Ishikawa (cell line): ENCODE measurements at regions not wholly inside any gene's neighbourhood (a gene's known extent, or its start where the extent isn't known, plus 50 kb on each side); places are given as distances from the start of the nearest gene placed in this dataset.

ENCODE experiments used
- CEBPB ChIP-seq: IDR thresholded peaks from 2 replicates; pipeline ENCODE4 v1.6.1; 2012
- CREB1 ChIP-seq: IDR thresholded peaks from 2 replicates; pipeline ENCODE4 v1.6.1; 2012; ENCODE audit warnings: low read depth
- MAX ChIP-seq: IDR thresholded peaks from 2 replicates; pipeline ENCODE4 v1.6.1; 2012
- RAD21 ChIP-seq: IDR thresholded peaks from 2 replicates; pipeline ENCODE4 v1.6.1; 2012; ENCODE audit warnings: low read depth
- REST ChIP-seq: IDR thresholded peaks from 2 replicates; pipeline ENCODE4 v1.6.1; 2012; ENCODE audit warnings: low read depth, mild to moderate bottlenecking
- TAF1 ChIP-seq: IDR thresholded peaks from 2 replicates; pipeline ENCODE4 v1.6.1; 2012; ENCODE audit warnings: low read depth, mild to moderate bottlenecking
- TCF12 ChIP-seq: IDR thresholded peaks from 2 replicates; pipeline ENCODE4 v1.6.1; 2012; ENCODE audit warnings: low read depth
- YY1 ChIP-seq: IDR thresholded peaks from 2 replicates; pipeline ENCODE4 v1.6.1; 2012; ENCODE audit warnings: low read depth

- TF ChIP-seq TCF12 (no peak), TAF1 (no peak), CREB1 (no peak), MAX (no peak), YY1 (no peak), REST (no peak), RAD21 (no peak), CEBPB (no peak)
Measured at GRCh38 chr10:75302029-75302428, 66.3 kb upstream of the COMTD1 start.
